Esophagus muscularis mucosa (tissue), 4 donors: ENCODE measurements at regions not wholly inside any gene's neighbourhood (a gene's known extent, or its start where the extent isn't known, plus 50 kb on each side); places are given as distances from the start of the nearest gene placed in this dataset.

Experiments used
- DNase-seq: peaks from one replicate; pipeline ENCODE4 v3.0.0-alpha.2; 2017; ENCODE audit errors: extremely low spot score
- H3K27ac ChIP-seq, 4 donors: fragments of 200-600 bp; sonication (generic); replicated peaks in 1 of 4; 1 replicate in 3 of 4; 2 replicates in 1 of 4; pipeline ENCODE4 v1.5.1; 2016 to 2019; ENCODE audit warnings: mild to moderate bottlenecking in 1 of 4
- H3K27me3 ChIP-seq, 4 donors: fragments of 200-600 bp; sonication (generic); one replicate each; pipeline versions ENCODE4 v1.5.1 to v1.6.0; 2016 to 2019
- H3K36me3 ChIP-seq, 4 donors: fragments of 200-600 bp; sonication (generic); one replicate each; pipeline ENCODE4 v1.5.1; 2016 to 2019
- H3K4me1 ChIP-seq, 4 donors: fragments of 200-600 bp; sonication (generic); one replicate each; pipeline ENCODE4 v1.5.1; 2016 to 2019
- H3K4me3 ChIP-seq, 4 donors: fragments of 200-600 bp; sonication (generic); 1 replicate in 2 of 4; 2 replicates in 2 of 4; pipeline ENCODE4 v1.5.1; 2016 to 2019; ENCODE audit warnings: mild to moderate bottlenecking in 4 of 4, moderate library complexity in 1 of 4
- H3K9me3 ChIP-seq, 4 donors: fragments of 200-600 bp; sonication (generic); 1 replicate in 3 of 4; 2 replicates in 1 of 4; pipeline ENCODE4 v1.5.1; 2016 to 2019
- EP300 ChIP-seq: sonication (generic); formaldehyde crosslinking; IDR thresholded peaks from one replicate; pipeline ENCODE4 v1.6.1; 2017; ENCODE audit warnings: antibody characterized with exemption
- POLR2A ChIP-seq: fragments of 450-650 bp; IDR thresholded peaks from one replicate; pipeline ENCODE4 v1.6.1; 2017; ENCODE audit warnings: antibody characterized with exemption, moderate library complexity, mild to moderate bottlenecking, low read depth
- POLR2AphosphoS5 ChIP-seq, 2 donors: sonication (generic); formaldehyde crosslinking; IDR thresholded peaks; one replicate each; pipeline ENCODE4 v1.6.1; 2017; ENCODE audit warnings: antibody characterized with exemption in 2 of 2
- WGBS: methylation state at CpG from one replicate; pipeline ENCODE4 v1.1.5; 2018; 5-methylcytosine and 5-hydroxymethylcytosine counted together
- intact Hi-C: fragments of 100-400 bp; cut with DNase I; formaldehyde crosslinking; loops from one replicate; pipeline ENCODE4 v1.15.1; 2023
- TF ChIP-seq, protein P1 (sequence below), 3 experiments: fragments of 200-600 bp in 2 of 3; fragments of 450-650 bp in 1 of 3; sonication (generic) in 2 of 3; IDR thresholded peaks; one replicate each; pipeline ENCODE4 v1.5.1; 2017 to 2019; ENCODE audit warnings: antibody characterized with exemption in 3 of 3, mild to moderate bottlenecking in 2 of 3, moderate library complexity in 1 of 3

DNA sequence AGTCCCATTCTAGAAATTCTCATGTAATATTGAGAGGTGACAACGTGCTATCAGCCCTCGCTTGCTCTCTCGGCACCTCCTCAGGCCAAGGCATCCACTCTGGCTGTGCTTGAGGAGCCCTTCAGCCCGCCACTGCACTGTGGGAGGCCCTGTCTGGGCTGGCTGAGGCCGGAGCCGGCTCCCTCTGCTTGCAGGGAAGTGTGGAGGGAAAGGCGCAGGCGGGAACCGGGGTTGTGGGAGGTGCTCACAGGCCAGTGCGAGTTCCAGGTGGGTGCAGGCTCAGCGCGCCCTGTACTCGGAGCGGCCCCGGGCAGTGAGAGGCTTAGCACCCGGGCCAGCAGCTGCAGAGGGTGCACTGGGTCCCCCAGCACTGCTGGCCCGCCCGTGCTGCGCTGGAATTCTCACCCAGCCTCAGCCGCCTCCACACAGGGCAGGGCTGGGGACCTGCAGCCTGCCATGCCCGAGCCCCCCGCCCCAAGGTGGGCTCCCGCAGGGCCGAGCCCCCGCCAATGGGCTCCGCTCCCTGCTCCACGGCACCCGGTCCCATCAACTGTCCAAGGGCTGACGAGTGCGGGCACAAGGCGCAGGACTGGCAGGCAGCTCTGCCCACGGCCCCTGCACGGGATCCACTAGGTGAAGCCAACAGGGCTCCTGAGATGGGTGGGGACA, 1680.6 kb upstream of the LRRTM1 start:
- TF ChIP-seq, protein P1, sequence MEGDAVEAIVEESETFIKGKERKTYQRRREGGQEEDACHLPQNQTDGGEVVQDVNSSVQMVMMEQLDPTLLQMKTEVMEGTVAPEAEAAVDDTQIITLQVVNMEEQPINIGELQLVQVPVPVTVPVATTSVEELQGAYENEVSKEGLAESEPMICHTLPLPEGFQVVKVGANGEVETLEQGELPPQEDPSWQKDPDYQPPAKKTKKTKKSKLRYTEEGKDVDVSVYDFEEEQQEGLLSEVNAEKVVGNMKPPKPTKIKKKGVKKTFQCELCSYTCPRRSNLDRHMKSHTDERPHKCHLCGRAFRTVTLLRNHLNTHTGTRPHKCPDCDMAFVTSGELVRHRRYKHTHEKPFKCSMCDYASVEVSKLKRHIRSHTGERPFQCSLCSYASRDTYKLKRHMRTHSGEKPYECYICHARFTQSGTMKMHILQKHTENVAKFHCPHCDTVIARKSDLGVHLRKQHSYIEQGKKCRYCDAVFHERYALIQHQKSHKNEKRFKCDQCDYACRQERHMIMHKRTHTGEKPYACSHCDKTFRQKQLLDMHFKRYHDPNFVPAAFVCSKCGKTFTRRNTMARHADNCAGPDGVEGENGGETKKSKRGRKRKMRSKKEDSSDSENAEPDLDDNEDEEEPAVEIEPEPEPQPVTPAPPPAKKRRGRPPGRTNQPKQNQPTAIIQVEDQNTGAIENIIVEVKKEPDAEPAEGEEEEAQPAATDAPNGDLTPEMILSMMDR (IDR thresholded peaks at IDR 0.05), result no peak
- H3K36me3 ChIP-seq, result no peaks in the 10 kb centered on the region
- no peak for DNase-seq
- no peaks in the 10 kb centered on the region for H3K4me1 ChIP-seq
- H3K27me3 ChIP-seq, result no peaks in the 10 kb centered on the region
- intact Hi-C loops, result no loop called here
- no peaks in the 10 kb centered on the region for H3K9me3 ChIP-seq
- no peak overlapping the region for H3K27ac ChIP-seq
- WGBS, result 90% methylated on average over 20 of the region's 33 CpGs
- H3K4me3 ChIP-seq, result no peak overlapping the region

DNA sequence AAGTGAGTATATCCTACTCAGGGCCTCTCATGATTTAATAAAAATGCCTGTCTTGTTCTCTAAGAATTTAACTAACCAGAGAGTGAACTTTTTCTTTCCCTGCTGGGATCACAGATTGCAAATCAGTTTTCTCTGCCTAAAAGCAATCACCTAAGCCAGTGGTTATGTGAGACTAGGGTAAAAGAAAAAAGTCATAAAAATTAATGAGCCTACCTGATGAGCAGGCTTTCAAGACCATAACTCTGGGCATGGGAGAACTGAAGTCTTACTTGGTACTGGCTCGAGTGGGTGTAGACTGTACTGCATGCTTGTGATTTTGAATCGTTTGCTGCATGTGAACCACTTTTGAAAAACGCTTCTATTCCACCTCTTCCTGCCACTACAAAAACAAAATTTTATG, 1677.0 kb upstream of the LRRTM1 start:
- H3K27me3 ChIP-seq, result no peaks in the 10 kb centered on the region
- WGBS, result 86% methylated on average over 3 of the region's 3 CpGs
- no peak for TF ChIP-seq POLR2A
- TF ChIP-seq, protein P1 (IDR thresholded peaks at IDR 0.05), result no peak
- TF ChIP-seq POLR2AphosphoS5 (IDR thresholded peaks at IDR 0.05), result no peak
- TF ChIP-seq EP300, result no peak
- peaks cover 0 to 6% (median 0%) of the 10 kb centered on the region in 4 donors for H3K4me1 ChIP-seq
- intact Hi-C loops, result no loop called here
- H3K9me3 ChIP-seq, result no peaks in the 10 kb centered on the region
- H3K27ac ChIP-seq, result no peak overlapping the region
- DNase-seq, result no peak
- H3K4me3 ChIP-seq, result no peak overlapping the region
- no peaks in the 10 kb centered on the region for H3K36me3 ChIP-seq

DNA sequence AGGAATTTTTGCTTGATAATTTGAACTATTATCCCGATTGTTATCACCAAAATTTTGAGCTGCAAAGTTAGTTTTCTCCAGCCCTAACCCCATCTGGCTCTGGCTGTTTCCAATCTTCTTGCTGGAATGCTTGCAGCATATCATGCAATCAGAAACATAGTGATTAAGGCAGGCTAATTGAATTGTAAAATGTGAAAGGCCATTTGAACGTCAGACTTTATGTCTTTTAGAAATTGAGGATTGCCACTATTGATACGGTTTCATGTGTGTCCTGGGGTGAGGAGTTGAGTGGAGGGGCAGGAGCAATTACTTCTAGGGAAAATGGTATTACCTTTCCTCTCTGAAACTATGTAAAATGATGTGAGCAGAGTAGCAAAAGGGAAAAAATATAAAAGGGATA, 1674.5 kb upstream of the LRRTM1 start:
- Histone ChIP-seq H3K36me3 (no peaks in the 10 kb centered on the region), H3K4me3 (no peak overlapping the region), H3K4me1 (peaks cover 0 to 6% (median 0%) of the 10 kb centered on the region in 4 donors), H3K9me3 (no peaks in the 10 kb centered on the region), H3K27ac (no peak overlapping the region), H3K27me3 (no peaks in the 10 kb centered on the region)
- intact Hi-C loops, result no loop called here
- DNase-seq, result no peak
- TF ChIP-seq POLR2AphosphoS5 (IDR thresholded peaks at IDR 0.05) (no peak), POLR2A (no peak), EP300 (no peak)
- TF ChIP-seq, protein P1 (IDR thresholded peaks at IDR 0.05), result no peak
- WGBS, result 84% methylated on average over 3 of the region's 3 CpGs

DNA sequence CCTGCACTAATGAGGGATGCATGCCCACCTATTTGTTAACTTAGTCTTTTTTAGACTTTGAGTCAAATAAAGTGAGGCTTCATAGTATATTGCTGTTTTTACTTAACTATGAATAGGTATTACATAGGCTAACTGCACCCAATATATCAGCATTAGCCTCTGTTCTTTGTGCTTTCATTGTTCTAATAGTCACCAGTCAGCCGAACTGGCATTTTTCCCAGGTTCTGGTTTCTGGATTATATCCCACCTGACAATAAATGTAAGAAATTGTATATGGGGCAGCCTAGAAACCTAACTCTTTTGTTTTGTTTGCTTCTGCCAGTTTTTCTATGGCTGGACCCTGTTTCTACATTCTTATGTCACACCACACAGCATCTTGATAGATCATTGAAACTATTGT, 1672.4 kb upstream of the LRRTM1 start:
- Histone ChIP-seq H3K27me3 (no peaks in the 10 kb centered on the region), H3K4me1 (peaks cover 0 to 6% (median 0%) of the 10 kb centered on the region in 4 donors), H3K27ac (no peak overlapping the region), H3K4me3 (no peak overlapping the region), H3K36me3 (no peaks in the 10 kb centered on the region), H3K9me3 (no peaks in the 10 kb centered on the region)
- intact Hi-C loops, result no loop called here
- TF ChIP-seq, protein P1 (IDR thresholded peaks at IDR 0.05), result no peak
- no peak for TF ChIP-seq EP300
- TF ChIP-seq POLR2A, result no peak
- no peak for TF ChIP-seq POLR2AphosphoS5 (IDR thresholded peaks at IDR 0.05)
- 38% methylated on average over 1 of the region's 1 CpG for WGBS
- DNase-seq, result no peak

DNA sequence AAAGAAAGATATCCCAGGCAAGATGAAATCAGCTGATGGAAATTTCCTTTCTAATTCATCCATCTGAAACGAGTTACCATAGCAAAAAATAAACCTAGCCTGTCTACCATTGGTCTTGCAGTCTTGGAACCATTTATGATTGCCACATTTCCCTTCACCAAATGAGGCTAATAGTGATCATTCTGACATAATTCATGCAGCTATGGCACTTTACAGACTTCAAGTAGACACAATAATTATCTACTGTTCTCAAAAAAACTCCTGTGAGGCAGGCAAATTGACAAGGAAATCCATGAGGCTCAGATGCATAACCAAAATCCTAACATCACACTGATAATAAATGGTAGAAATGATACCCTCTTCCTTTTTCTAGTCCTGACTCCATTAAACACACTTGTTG, 1669.7 kb upstream of the LRRTM1 start:
- no peaks in the 10 kb centered on the region for H3K27me3 ChIP-seq
- no peaks in the 10 kb centered on the region for H3K36me3 ChIP-seq
- WGBS, result 72% methylated on average over 1 of the region's 1 CpG
- no peak overlapping the region for H3K27ac ChIP-seq
- DNase-seq, result no peak
- H3K4me1 ChIP-seq, result peaks cover 0 to 6% (median 0%) of the 10 kb centered on the region in 4 donors
- no peak overlapping the region for H3K4me3 ChIP-seq
- peaks cover 0 to under 1% (median 0%) of the 10 kb centered on the region in 4 donors for H3K9me3 ChIP-seq
- intact Hi-C loops, result no loop called here
- TF ChIP-seq EP300 (no peak), POLR2AphosphoS5 (IDR thresholded peaks at IDR 0.05) (no peak), POLR2A (no peak)
- TF ChIP-seq, protein P1 (IDR thresholded peaks at IDR 0.05), result no peak
